ENCODE measurements at regions not wholly inside any gene's neighbourhood (a gene's known extent, or its start where the extent isn't known, plus 50 kb on each side); places are given as distances from the start of the nearest gene placed in this dataset.

GRCh38 chr5:146254223-146254622 is 50.8 kb downstream of the RBM27 start:
- TF ChIP-seq CTCF (IDR thresholded peaks at IDR 0.05) (no peak), POLR2AphosphoS5 (IDR thresholded peaks at IDR 0.05) (no peak)
